H9 (cell line): ENCODE measurements at regions not wholly inside any gene's neighbourhood (a gene's known extent, or its start where the extent isn't known, plus 50 kb on each side); places are given as distances from the start of the nearest gene placed in this dataset.
"Not testable (repeated sequence)": the region's sequence is repeated elsewhere in the genome, so short reads cannot be mapped to it uniquely, and the experiment has no call there.

Experiments used
- DNase-seq: peaks from one replicate; pipeline ENCODE4 v3.0.0-alpha.2; 2017
- H2AFZ ChIP-seq: one replicate; pipeline ENCODE4 v1.6.1; 2013; ENCODE audit warnings: mild to moderate bottlenecking, low read length, control low read depth, moderate library complexity
- H2AK5ac ChIP-seq: 2 replicates; pipeline ENCODE4 v1.6.1; 2013; ENCODE audit warnings: low read length, control low read depth, mixed read lengths; ENCODE audit not compliant: insufficient read length
- H2BK120ac ChIP-seq: one replicate; pipeline ENCODE4 v1.6.1; 2013; ENCODE audit warnings: low read depth, mild to moderate bottlenecking, low read length, control low read depth, inconsistent platforms; ENCODE audit not compliant: poor library complexity, severe bottlenecking
- H2BK12ac ChIP-seq: 2 replicates; pipeline ENCODE4 v1.6.1; 2013; ENCODE audit warnings: low read length, control low read depth, mixed read lengths, low read depth; ENCODE audit not compliant: insufficient read length
- H2BK15ac ChIP-seq: 2 replicates; pipeline ENCODE4 v1.6.1; 2013; ENCODE audit warnings: low read depth, low read length, control low read depth
- H2BK20ac ChIP-seq: one replicate; pipeline ENCODE4 v1.6.1; 2013; ENCODE audit warnings: low read depth, mild to moderate bottlenecking, low read length, control low read depth, inconsistent platforms; ENCODE audit not compliant: poor library complexity, severe bottlenecking
- H2BK5ac ChIP-seq: 2 replicates; pipeline ENCODE4 v1.6.1; 2013; ENCODE audit warnings: low read length, control low read depth, mixed read lengths; ENCODE audit not compliant: insufficient read length
- H3K14ac ChIP-seq: 2 replicates; pipeline ENCODE4 v1.6.1; 2013; ENCODE audit warnings: low read length, control low read depth; ENCODE audit not compliant: insufficient read depth
- H3K18ac ChIP-seq: 2 replicates; pipeline ENCODE4 v1.6.1; 2013; ENCODE audit warnings: low read depth, mild to moderate bottlenecking, mixed read lengths, low read length, control low read depth; ENCODE audit not compliant: insufficient read length
- H3K23ac ChIP-seq: 2 replicates; pipeline ENCODE4 v1.6.1; 2013; ENCODE audit warnings: low read length, control low read depth, mixed read lengths, low read depth; ENCODE audit not compliant: insufficient read length
- H3K23me2 ChIP-seq: 2 replicates; pipeline ENCODE4 v1.6.1; 2013; ENCODE audit warnings: low read depth, mild to moderate bottlenecking, mixed read lengths, low read length, control low read depth; ENCODE audit not compliant: insufficient read length, poor library complexity, severe bottlenecking
- H3K27ac ChIP-seq: 2 replicates; pipeline ENCODE4 v1.5.1; 2013; ENCODE audit warnings: low read length, control low read depth, mixed read lengths, low read depth; ENCODE audit not compliant: insufficient read length
- H3K27me3 ChIP-seq: 2 replicates; pipeline ENCODE4 v1.6.1; 2013; ENCODE audit warnings: low read length, control low read depth, inconsistent platforms; ENCODE audit not compliant: insufficient read depth
- H3K4ac ChIP-seq: 2 replicates; pipeline ENCODE4 v1.6.1; 2013; ENCODE audit warnings: low read depth, mild to moderate bottlenecking, control low read depth, inconsistent platforms, low read length, moderate library complexity
- H3K4me1 ChIP-seq: 2 replicates; pipeline ENCODE4 v1.6.1; 2013; ENCODE audit warnings: low read length, control low read depth, inconsistent platforms; ENCODE audit not compliant: insufficient read depth
- H3K4me2 ChIP-seq: 2 replicates; pipeline ENCODE4 v1.6.1; 2013; ENCODE audit warnings: low read length, control low read depth, mixed read lengths; ENCODE audit not compliant: insufficient read length, insufficient read depth
- H3K56ac ChIP-seq: 2 replicates; pipeline ENCODE4 v1.6.1; 2013; ENCODE audit warnings: low read depth, mild to moderate bottlenecking, mixed read lengths, low read length, control low read depth; ENCODE audit not compliant: insufficient read length
- H3K79me1 ChIP-seq: 2 replicates; pipeline ENCODE4 v1.6.1; 2013; ENCODE audit warnings: low read depth, mild to moderate bottlenecking, moderate library complexity, low read length, control low read depth, inconsistent platforms; ENCODE audit not compliant: insufficient read depth, poor library complexity, severe bottlenecking
- H3K79me2 ChIP-seq: 2 replicates; pipeline ENCODE4 v1.6.1; 2013; ENCODE audit warnings: low read length, control low read depth, inconsistent platforms; ENCODE audit not compliant: insufficient read depth
- H3K9ac ChIP-seq: 2 replicates; pipeline ENCODE4 v1.6.1; 2013; ENCODE audit warnings: low read length, control low read depth, mixed read lengths; ENCODE audit not compliant: insufficient read length; ENCODE audit errors: extremely low read depth
- H3K9me3 ChIP-seq: one replicate; pipeline ENCODE4 v1.6.1; 2013; ENCODE audit warnings: low read depth, low read length, inconsistent platforms; ENCODE audit not compliant: control insufficient read depth
- H3T11ph ChIP-seq: one replicate; pipeline ENCODE4 v1.6.1; 2013; ENCODE audit warnings: mild to moderate bottlenecking, low read length, control low read depth, inconsistent platforms
- H4K20me1 ChIP-seq: one replicate; pipeline ENCODE4 v1.6.1; 2013; ENCODE audit not compliant: control insufficient read depth, insufficient read length, insufficient read depth
- H4K5ac ChIP-seq: 2 replicates; pipeline ENCODE4 v1.6.1; 2013; ENCODE audit warnings: low read depth, mild to moderate bottlenecking, mixed read lengths, low read length, control low read depth; ENCODE audit not compliant: insufficient read length
- H4K8ac ChIP-seq: replicated peaks from 2 replicates; pipeline ENCODE4 v1.6.1; 2013; ENCODE audit warnings: low read length, control low read depth, mixed read lengths, low read depth; ENCODE audit not compliant: insufficient read length
- H4K91ac ChIP-seq: 2 replicates; pipeline ENCODE4 v1.6.1; 2013; ENCODE audit warnings: low read depth, mild to moderate bottlenecking, moderate library complexity, mixed read lengths, low read length, control low read depth; ENCODE audit not compliant: insufficient read length
- H3K27ac Mint-ChIP-seq, 3 experiments: 2 replicates in 2 of 3; 3 replicates in 1 of 3; pipeline ENCODE4 v1.8.0; 2020 to 2021; ENCODE audit warnings: mixed read lengths in 3 of 3, mild to moderate bottlenecking in 1 of 3, moderate library complexity in 1 of 3
- H3K27me3 Mint-ChIP-seq: 2 replicates; pipeline ENCODE4 v1.8.0; 2021; ENCODE audit warnings: low read depth, mild to moderate bottlenecking, moderate library complexity, mixed read lengths
- H3K36me3 Mint-ChIP-seq, 3 experiments: 2 replicates in 2 of 3; 3 replicates in 1 of 3; pipeline ENCODE4 v1.8.0; 2020 to 2021; ENCODE audit warnings: low read depth in 3 of 3, mixed read lengths in 3 of 3; ENCODE audit not compliant: insufficient read depth in 1 of 3
- H3K4me1 Mint-ChIP-seq, 2 experiments: 2 replicates each; pipeline ENCODE4 v1.8.0; 2020; ENCODE audit warnings: mixed read lengths in 2 of 2
- H3K4me3 Mint-ChIP-seq, 2 experiments: 2 replicates in 1 of 2; 3 replicates in 1 of 2; pipeline ENCODE4 v1.8.0; 2020 to 2021; ENCODE audit warnings: mild to moderate bottlenecking in 2 of 2, mixed read lengths in 2 of 2, moderate library complexity in 1 of 2
- H3K9me3 Mint-ChIP-seq, 2 experiments: 2 replicates in 1 of 2; 3 replicates in 1 of 2; pipeline ENCODE4 v1.8.0; 2020; ENCODE audit warnings: mild to moderate bottlenecking in 2 of 2, mixed read lengths in 2 of 2, moderate library complexity in 1 of 2
- WGBS: extraction: QIAGEN DNeasy Blood & Tissue Kit; methylation state at CpG from one replicate; pipeline ENCODE4 v1.1.7; 2013; ENCODE audit warnings: missing lambda C conversion rate, low lambda C conversion rate, mixed read lengths; ENCODE audit not compliant: insufficient read length; ENCODE audit errors: extremely low coverage; 5-methylcytosine and 5-hydroxymethylcytosine counted together

DNA sequence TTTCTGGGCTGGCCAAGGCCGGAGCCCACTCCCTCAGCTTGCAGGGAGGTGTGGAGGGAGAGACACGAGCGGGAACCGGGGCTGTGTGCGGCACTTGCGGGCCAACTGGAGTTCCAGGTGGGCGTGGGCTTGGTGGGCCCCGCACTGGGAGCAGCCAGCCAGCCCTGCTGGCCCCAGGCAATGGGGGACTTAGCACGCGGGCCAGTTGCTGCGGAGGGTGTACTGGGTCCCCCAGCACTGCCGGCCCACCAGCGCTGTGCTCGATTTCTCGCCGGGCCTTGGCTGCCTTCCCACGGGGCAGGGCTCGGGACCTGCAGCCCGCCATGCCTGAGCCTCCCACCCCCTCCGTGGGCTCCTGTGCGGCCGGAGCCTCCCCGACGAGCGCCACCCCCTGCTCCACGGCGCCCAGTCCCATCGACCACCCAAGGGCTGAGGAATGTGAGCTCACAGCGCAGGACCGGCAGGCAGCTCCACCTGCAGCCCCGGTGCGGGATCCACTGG, 300.1 kb downstream of the SLC7A11 start:
- not testable (repeated sequence) for H3K27ac Mint-ChIP-seq, H3K18ac ChIP-seq, H3K27ac ChIP-seq, H3K79me2 ChIP-seq, H3K23ac ChIP-seq, H4K20me1 ChIP-seq, H3K9me3 ChIP-seq, H2AFZ ChIP-seq, H3K14ac ChIP-seq, H3T11ph ChIP-seq, H3K56ac ChIP-seq, H3K4me1 Mint-ChIP-seq, H2BK20ac ChIP-seq, H3K4ac ChIP-seq, H3K4me1 ChIP-seq, H3K4me2 ChIP-seq, H4K5ac ChIP-seq, H3K79me1 ChIP-seq, H2AK5ac ChIP-seq, H3K9ac ChIP-seq, H3K27me3 ChIP-seq, H2BK15ac ChIP-seq, H4K8ac ChIP-seq, H4K91ac ChIP-seq, H2BK5ac ChIP-seq, DNase-seq, H3K4me3 Mint-ChIP-seq, H2BK12ac ChIP-seq, H2BK120ac ChIP-seq, H3K23me2 ChIP-seq, H3K27me3 Mint-ChIP-seq
- peaks cover 2 to 14% (median 4%) of the 10 kb centered on the region in 3 experiments; a peak in 6 of 7 replicates for H3K36me3 Mint-ChIP-seq
- peaks cover 13% of the 10 kb centered on the region in 2 experiments; a peak in 4 of 5 replicates for H3K9me3 Mint-ChIP-seq
- WGBS = no CpG with 5 or more reads among the region's 32 CpGs
